Activated naive CD4-positive, alpha-beta T cell treated with anti-CD3 and anti-CD28 coated beads, Interleukin-2, amount 50 U/mL, for 16 hours (primary cell): ENCODE measurements at regions not wholly inside any gene's neighbourhood (a gene's known extent, or its start where the extent isn't known, plus 50 kb on each side); places are given as distances from the start of the nearest gene placed in this dataset.
"Not testable (repeated sequence)": the region's sequence is repeated elsewhere in the genome, so short reads cannot be mapped to it uniquely, and the experiment has no call there.

Experiments
- DNase-seq: peaks from one replicate; pipeline ENCODE4 v3.0.0-alpha.2; 2020

- no peak for DNase-seq
Observed at GRCh38 chr4:89491761-89492160, 184.2 kb upstream of the GPRIN3 start.

- DNase-seq: not testable (repeated sequence)
Observed at GRCh38 chr4:89489921-89490431, 182.4 kb upstream of the GPRIN3 start.

GRCh38 chr4:89489338-89489771 lies 181.8 kb upstream of the GPRIN3 start:
- no peak for DNase-seq

GRCh38 chr4:89488736-89489135 lies 181.1 kb upstream of the GPRIN3 start:
- DNase-seq: no peak

GRCh38 chr4:89486673-89487072 lies 179.1 kb upstream of the GPRIN3 start:
- DNase-seq: no peak

GRCh38 chr4:89486042-89486441 lies 178.4 kb upstream of the GPRIN3 start:
- DNase-seq: no peak

- DNase-seq: no peak
Observed at GRCh38 chr4:89483833-89484232, 176.2 kb upstream of the GPRIN3 start.

- no peak for DNase-seq
Observed at GRCh38 chr4:89482926-89483595, 175.5 kb upstream of the GPRIN3 start.

GRCh38 chr4:89482251-89482650 lies 174.7 kb upstream of the GPRIN3 start:
- no peak for DNase-seq

- peak; percentile 11 for DNase-seq
Observed at GRCh38 chr4:89469930-89470375, 162.4 kb upstream of the GPRIN3 start.

GRCh38 chr4:89469516-89469915 lies 161.9 kb upstream of the GPRIN3 start:
- DNase-seq: no peak

GRCh38 chr4:89468602-89469001 lies 161.0 kb upstream of the GPRIN3 start:
- DNase-seq: no peak

GRCh38 chr4:89463341-89463740 lies 155.7 kb upstream of the GPRIN3 start:
- DNase-seq: no peak

GRCh38 chr4:89447543-89447942 lies 139.9 kb upstream of the GPRIN3 start:
- DNase-seq: no peak

GRCh38 chr4:89446193-89446592 lies 138.6 kb upstream of the GPRIN3 start:
- DNase-seq: no peak

- DNase-seq: no peak
Observed at GRCh38 chr4:89439533-89439932, 131.9 kb upstream of the GPRIN3 start.

- peak; percentile 45 for DNase-seq
Observed at GRCh38 chr4:89438102-89438831, 130.7 kb upstream of the GPRIN3 start.

- DNase-seq: no peak
Observed at GRCh38 chr4:89434364-89434988, 126.9 kb upstream of the GPRIN3 start.

GRCh38 chr4:89427782-89428181 lies 120.2 kb upstream of the GPRIN3 start:
- no peak for DNase-seq

- DNase-seq: no peak
Observed at GRCh38 chr4:89425023-89425422, 117.4 kb upstream of the GPRIN3 start.

GRCh38 chr4:89422441-89422990 lies 114.9 kb upstream of the GPRIN3 start:
- no peak for DNase-seq

- DNase-seq: no peak
Observed at GRCh38 chr4:89420507-89420906, 112.9 kb upstream of the GPRIN3 start.

GRCh38 chr4:89419111-89419695 lies 111.6 kb upstream of the GPRIN3 start:
- no peak for DNase-seq
